NCI-H524 treated with DMSO at 0.1 percent for 48 hours (cell line): ENCODE measurements at regions not wholly inside any gene's neighbourhood (a gene's known extent, or its start where the extent isn't known, plus 50 kb on each side); places are given as distances from the start of the nearest gene placed in this dataset.

Experiments used
- DNase-seq: peaks from one replicate; lab custom pipeline; 2025; lab: John Stamatoyannopoulos, UW

GRCh38 chr17:70648166-70648565 is 478.8 kb downstream of the KCNJ2 start:
- no peak for DNase-seq

GRCh38 chr17:70653850-70654249 is 484.5 kb downstream of the KCNJ2 start:
- no peak for DNase-seq

DNA sequence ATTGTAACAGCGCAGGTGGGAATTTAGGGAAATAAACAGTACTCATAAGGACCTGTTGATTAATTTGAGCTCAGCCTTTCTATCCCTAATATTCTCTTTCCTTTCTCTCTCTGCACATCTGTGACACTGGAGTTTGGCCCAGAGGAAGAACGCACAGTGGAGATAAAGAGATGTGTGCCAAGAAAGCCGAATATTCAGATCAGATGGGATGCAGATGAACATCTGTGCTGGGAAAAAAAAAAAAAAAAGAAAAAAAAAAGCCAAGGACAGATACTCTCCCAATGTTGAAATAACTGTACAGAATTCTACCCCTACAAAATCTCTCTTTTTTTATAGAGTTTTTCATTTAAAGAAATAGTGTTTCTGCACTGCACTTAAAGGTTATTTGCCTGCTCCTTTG is 485.4 kb downstream of the KCNJ2 start:
- no peak for DNase-seq

DNA sequence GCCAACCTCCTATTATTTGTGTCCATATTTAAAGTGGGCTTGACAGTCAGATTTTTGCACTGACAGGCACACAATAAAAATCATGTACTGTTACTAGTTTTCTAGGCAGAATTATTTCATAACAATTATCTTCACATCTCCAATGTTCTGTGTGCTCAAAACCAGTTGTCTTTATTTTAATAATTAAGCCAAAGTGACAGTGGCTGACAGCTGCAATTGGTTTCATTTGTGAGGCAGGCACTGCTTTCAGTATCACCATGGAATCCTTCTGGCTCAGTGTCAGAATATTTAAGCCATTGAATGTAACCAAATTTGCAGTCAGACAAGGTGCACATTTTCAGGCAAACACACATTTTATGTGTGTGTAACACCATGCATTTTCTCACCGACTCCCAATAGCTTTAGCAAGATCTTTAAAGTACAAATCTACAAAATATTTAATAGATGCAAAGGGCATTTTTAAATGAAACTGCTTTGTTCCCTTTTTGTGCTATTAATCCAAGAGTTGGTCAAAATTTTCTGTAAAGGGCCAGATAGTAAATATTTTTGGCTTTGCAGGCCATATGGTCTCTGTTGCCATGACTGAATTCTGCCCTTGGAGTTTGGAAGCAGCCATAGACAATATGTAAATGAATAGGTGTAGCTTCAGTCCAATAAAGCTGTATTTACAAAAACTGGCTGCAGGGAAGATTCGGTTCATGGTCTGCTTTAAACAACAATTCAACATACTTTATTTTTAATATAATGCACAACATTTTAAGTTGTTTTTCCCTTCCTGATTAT is 486.0 kb downstream of the KCNJ2 start:
- no peak for DNase-seq

DNA sequence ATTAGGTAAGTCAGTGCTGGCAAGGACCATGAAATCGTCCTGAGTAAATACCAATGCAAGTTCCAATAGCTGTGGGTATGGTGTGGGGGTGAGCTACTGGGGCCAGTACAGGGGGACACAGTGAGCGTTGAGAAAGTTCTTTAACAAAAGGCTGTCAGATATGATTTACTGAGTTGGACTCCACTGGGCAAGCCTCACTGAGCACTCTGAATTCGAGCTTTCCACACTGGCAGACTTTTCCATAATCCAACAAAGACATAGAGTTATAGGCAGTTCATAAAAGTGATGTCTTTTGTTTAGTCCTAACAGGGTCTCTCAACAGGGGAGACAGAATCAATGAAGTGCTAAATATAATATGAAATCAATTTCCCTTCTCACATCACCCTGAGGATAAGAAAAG is 489.0 kb downstream of the KCNJ2 start:
- no peak for DNase-seq

DNA sequence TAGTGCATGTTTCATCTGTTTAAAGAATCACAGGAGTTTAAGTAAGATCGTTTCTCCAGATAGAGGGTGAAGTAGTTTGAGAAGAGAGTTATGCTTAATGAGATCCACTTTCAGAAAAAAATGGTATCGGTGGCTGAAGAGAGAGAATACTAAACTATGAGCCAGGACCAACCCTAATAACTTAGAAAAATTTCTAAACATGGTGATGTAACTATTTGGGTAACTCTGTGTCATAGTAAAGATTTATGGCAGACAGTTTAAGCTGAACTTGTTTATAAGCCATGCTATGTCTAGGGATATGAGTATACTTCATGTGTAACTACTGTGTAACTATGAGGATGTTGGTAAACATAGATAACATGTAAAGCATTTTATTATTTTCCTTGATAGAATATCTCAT is 489.5 kb downstream of the KCNJ2 start:
- DNase-seq = no peak

DNA sequence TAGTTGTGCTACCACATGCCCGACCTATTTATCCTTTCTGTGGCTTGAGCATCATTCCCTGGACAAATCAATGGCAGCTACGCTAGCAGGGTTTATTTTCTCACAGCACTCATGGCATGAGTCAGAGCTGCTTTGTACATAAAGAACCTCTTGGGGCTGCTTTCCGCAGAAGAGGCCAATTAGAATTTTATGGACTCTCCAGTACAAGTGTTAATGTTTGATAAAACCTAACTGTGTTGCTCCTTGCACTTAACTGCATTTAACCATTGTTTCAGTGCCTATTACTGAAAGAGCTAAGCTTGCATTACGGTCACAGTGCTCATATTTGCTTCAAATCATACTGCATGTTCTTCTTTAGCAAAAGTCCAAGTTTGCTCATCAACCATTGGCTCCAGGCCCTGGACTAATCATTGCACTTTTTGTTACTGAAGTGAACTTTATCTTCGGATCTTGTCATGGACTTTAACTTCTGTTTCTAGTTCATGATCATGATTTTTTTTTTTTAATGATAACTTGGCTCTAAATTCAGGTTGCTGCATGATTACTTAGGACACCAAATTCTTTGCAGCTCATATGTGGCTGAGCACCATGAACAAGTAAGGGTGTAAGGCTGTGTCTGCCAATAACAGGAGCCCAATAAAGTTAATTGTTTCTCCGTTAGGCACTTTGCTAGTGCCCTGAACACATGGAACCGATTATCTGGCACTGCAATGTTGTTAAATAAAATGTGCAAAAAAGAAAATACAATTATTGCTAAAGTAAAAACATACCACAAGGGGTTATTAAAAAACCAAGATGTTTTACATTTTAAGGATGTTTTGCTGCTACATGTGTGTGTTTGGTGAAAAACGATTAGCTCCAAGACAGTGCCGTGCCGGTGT is 492.2 kb downstream of the KCNJ2 start:
- no peak for DNase-seq

DNA sequence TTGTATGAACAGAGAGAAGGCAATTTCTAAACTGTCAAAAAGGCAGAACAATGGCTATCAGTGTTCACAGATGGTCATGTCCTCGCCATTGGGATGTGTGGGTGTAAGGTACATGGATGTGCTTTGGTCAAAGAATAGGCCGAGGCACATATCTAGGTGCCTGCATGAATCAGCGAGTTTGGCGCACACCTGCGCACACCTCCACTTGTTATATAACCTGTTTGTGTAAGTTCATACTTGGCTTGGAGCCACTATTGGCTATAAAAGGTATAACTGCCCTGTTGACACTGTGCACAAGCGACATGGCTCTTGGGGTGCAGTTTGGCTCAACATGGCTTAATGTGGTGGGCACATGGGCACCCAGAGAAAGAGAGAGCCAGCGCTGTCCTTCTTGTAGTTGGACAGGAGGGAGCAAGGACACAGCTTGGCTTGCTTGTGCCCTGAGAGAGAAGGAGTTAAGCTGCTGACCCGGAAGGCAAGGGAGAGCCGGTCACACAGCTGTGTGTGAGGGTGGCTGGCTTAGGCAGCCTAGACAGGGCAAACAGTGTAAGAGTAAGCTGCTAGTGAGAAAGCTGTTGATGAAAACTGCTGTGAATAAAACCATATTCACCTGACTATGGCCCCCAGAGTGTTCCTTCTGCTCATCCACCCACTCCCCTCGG is 499.1 kb downstream of the KCNJ2 start:
- no peak for DNase-seq

DNA sequence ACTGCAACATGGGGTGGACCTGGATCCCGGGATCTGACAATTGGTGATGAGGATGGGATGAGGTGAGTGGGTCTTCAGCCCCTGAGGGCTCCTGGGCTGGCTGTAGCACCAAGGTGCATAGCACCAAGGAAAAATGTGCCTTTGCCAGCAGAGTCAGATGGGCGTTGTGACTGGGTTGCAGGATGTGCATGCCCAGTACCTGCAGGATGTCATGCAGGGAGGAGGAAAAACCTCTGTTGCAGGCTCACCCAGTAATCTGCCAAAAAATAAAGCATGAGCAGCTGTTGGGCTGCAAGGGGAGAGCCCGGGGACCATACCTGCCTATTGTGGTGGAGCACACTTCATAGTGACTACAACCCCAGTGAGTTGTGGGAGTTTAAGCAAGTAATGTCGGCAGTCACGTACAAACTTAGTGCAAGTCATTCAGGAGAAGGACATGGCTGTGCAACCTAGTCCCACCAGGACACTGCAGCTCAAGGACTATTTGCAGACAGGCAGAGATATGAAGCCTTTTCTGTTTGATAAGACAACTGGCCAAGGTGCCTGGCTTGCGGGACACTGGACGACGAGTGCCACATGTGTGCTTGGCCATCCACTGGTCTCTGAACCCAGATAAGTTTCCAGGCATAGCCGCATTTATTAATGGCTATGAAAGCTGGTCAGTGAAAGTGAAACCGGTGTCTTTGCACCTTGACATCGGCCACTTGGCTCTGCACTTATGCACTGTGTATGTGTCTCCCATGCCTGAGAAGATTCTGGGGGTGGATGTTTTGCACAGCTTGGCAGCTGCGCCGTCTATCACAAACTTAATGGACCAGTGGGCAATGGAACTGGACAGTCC is 499.8 kb downstream of the KCNJ2 start:
- no peak for DNase-seq

DNA sequence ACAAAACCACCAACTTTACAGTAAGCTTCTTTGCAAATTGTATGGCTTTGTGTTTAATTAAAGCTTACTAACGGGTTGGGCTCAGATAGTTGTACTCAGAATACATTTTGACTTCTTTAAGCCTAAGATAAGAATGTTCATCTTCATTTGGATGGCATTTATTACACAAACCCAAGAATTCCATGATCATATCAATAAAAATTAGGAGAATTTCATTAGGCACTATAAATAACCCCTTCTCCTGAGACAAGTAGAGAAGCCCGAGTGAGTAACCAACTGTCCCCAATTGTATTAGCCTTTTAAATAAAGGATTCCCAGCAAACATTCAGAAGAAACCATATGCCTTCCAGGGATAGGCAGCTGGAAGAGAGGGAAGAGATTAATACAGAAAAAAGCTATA is 504.7 kb downstream of the KCNJ2 start:
- DNase-seq = no peak

DNA sequence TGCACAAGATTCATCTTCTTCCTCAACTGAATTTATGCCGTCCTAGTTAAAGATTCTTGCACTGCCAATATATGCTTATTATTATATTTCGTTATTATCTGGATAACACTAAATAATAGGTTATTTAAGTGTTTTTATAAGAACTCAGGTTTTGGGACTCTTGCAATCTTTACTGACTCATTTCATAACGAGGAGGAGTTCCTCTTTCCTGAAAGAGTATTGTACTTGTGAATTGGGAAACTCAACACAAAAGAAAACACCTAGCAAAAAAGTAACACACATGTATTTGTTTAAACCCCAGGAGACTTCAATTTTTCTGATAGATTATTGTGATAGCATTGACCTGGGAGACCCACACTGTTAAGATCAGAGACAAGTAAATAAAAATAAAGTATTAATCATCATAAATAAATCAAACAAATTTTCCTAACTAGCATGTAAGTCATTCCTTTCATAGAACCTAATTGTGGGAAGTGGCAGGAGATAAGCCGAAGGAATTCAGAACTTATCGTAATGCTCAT is 505.8 kb downstream of the KCNJ2 start:
- no peak for DNase-seq

- no peak for DNase-seq
Observed at GRCh38 chr17:70677783-70678647, 508.7 kb downstream of the KCNJ2 start.

DNA sequence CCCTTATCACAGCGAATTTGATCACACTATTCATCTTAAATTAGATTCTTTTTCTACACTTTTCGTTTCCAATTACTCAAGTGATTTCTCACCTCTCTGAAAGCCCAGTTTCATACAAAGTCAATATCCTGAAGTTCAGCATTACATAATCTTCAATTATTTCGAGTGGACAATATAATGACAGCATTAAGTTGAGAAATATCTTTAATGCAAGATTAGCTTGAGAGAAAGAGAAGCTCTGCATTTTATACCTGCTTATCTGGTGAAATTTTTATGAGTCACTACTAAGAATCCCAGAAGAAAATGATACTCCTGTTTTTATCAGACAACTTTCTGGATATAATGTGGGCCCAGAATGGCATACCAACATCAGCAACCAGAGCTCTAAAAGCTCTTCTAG is 509.6 kb downstream of the KCNJ2 start:
- no peak for DNase-seq

- DNase-seq = no peak
Observed at GRCh38 chr17:70683936-70684335, 514.6 kb downstream of the KCNJ2 start.

GRCh38 chr17:70687421-70687820 is 518.1 kb downstream of the KCNJ2 start:
- DNase-seq = no peak

DNA sequence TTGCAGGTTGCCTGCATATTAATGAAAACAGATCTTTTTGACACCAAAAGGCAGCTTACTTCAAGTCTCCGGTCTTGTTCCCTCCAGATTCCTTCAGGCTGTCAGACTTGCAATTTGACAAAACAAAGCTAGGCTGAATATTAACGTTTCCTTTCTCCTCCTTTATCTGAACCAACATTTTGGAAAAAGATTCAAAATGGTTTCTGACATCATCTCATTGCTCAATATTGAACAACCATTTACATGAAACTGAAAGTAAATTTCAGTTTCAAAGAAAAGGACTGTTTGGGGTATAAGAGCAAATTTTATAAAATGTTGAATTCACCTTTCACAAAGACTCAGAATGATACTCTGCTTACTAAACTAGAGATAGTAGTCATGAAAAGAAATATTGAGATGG is 521.8 kb downstream of the KCNJ2 start:
- no peak for DNase-seq

GRCh38 chr17:70699408-70699807 is 530.1 kb downstream of the KCNJ2 start:
- DNase-seq = no peak

DNA sequence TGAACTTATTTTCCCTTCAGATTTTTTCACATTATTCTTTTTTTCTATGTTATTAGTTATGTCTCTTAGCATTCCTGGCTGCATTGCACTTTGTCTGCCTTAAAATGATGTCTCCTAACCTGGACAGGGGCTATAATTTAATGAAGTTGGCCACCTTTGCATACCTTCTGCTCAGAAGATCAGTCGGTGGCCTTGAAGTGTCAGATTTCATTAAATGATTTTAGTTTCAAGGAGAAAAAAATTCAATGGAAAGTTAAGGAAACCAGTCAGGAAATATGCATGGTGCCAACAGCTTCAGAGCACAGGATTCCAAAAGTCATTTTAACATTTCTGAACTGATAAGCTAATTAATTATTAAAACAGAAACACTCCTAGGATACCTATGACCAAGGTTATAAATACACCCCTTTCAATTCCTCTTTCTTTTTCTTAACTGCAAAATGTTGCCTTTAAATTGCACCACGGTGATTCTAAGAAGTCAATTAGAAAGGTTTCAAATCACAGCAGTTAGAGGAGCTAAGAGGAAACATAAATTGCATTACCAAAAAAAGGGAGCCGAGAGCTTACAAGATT is 533.4 kb downstream of the KCNJ2 start:
- DNase-seq = no peak

GRCh38 chr17:70709596-70709995 is 540.3 kb downstream of the KCNJ2 start:
- no peak for DNase-seq

DNA sequence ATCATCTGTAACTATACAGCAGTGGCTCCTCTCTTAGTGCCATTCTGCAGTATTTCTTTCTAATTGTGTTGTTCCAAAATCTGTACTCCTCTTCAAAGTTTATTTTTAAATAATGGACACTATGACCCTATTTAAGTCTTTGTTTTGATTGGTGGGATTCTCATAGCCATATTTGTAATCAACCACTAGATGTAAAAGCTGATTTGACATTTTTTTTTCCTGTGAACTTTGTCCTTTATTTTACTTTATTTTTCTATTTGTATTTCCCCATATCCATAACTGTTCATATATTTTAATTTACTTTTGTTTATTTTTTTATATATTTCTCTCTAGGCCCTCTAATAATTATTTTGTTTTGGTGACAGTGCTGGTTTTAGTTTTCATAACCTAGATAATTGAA is 544.4 kb downstream of the KCNJ2 start:
- DNase-seq = no peak
